Panc1 (cell line): ENCODE measurements at regions not wholly inside any gene's neighbourhood (a gene's known extent, or its start where the extent isn't known, plus 50 kb on each side); places are given as distances from the start of the nearest gene placed in this dataset.

Experiments used
- ATAC-seq: fragments of 200-7000 bp; cut with Tn5 transposase; 2 replicates; pipeline ENCODE4 v1.9.1; 2020; ENCODE audit warnings: mild to moderate bottlenecking, moderate library complexity
- BruUV-seq: library from RNA; stranded (reverse); fragments of 400-500 nt; replicated peaks from 2 replicates; lab custom pipeline; 2021; lab: Mats Ljungman, UMichigan
- CTCF ChIA-PET: fragments of 300-600 bp; sonication (Branson Sonifier 250); formaldehyde crosslinking; loops from one replicate; lab custom pipeline; 2022; ENCODE audit warnings: antibody characterized with exemption; lab: Charles Lee
- POLR2A ChIA-PET: fragments of 300-600 bp; sonication (Branson Sonifier 250); formaldehyde crosslinking; loops from one replicate; lab custom pipeline; 2022; ENCODE audit warnings: antibody characterized with exemption; lab: Charles Lee
- DNase-seq: peaks from one replicate; pipeline ENCODE4 v3.0.0-alpha.2; 2010; ENCODE audit warnings: low read depth, low spot score
- H3K27ac ChIP-seq: 2 replicates; pipeline ENCODE4 v1.5.1; 2011; ENCODE audit warnings: mild to moderate bottlenecking, low read length, inconsistent platforms
- H3K27me3 ChIP-seq: fragments of 200-500 bp; sonication (Bioruptor generic); 2 replicates; pipeline ENCODE4 v1.6.0; 2014; ENCODE audit warnings: low read length, inconsistent platforms; ENCODE audit not compliant: control insufficient read depth, insufficient read depth
- H3K36me3 ChIP-seq: fragments of 200-500 bp; sonication (Bioruptor generic); 2 replicates; pipeline ENCODE4 v1.5.1; 2014; ENCODE audit warnings: inconsistent platforms, mild to moderate bottlenecking, low read length, moderate library complexity; ENCODE audit not compliant: control insufficient read depth, insufficient read depth
- H3K4me1 ChIP-seq: 2 replicates; pipeline ENCODE4 v1.5.1; 2011; ENCODE audit warnings: inconsistent platforms, mild to moderate bottlenecking, low read length, moderate library complexity; ENCODE audit not compliant: control insufficient read depth, insufficient read depth
- H3K4me3 ChIP-seq, 2 experiments: 2 replicates each; pipeline ENCODE4 v1.5.1; 2011 to 2012; ENCODE audit warnings: low read depth in 2 of 2, low read length in 2 of 2, mild to moderate bottlenecking in 2 of 2, inconsistent platforms in 1 of 2, moderate library complexity in 1 of 2
- H3K9me3 ChIP-seq: fragments of 200-500 bp; sonication (Bioruptor generic); 2 replicates; pipeline ENCODE4 v1.5.1; 2014; ENCODE audit warnings: low read depth, mild to moderate bottlenecking, inconsistent platforms, low read length, moderate library complexity; ENCODE audit not compliant: control insufficient read depth, insufficient read depth
- CTCF ChIP-seq: fragments of 450-650 bp; IDR thresholded peaks from 2 replicates; pipeline ENCODE4 v1.5.1; 2017; ENCODE audit warnings: mild to moderate bottlenecking
- POLR2AphosphoS5 ChIP-seq: IDR thresholded peaks from 2 replicates; pipeline ENCODE4 v1.6.1; 2012; ENCODE audit warnings: mild to moderate bottlenecking, low read depth, low read length, moderate library complexity
- REST ChIP-seq, 2 experiments: IDR thresholded peaks; 2 replicates each; pipeline ENCODE4 v1.6.1; 2011 to 2012; ENCODE audit warnings: low read depth in 2 of 2, control low read depth in 1 of 2, low read length in 1 of 2, mild to moderate bottlenecking in 1 of 2, moderate library complexity in 1 of 2; ENCODE audit not compliant: insufficient read depth in 1 of 2
- SIN3A ChIP-seq: IDR thresholded peaks from 2 replicates; pipeline ENCODE4 v1.6.1; 2012; ENCODE audit warnings: low read depth, mild to moderate bottlenecking, low read length, moderate library complexity, borderline replicate concordance; ENCODE audit not compliant: insufficient read depth
- TCF7L2 ChIP-seq: IDR thresholded peaks from 2 replicates; pipeline ENCODE4 v1.6.1; 2011; ENCODE audit warnings: mild to moderate bottlenecking, low read depth, low read length, inconsistent platforms
- in situ Hi-C: cut with HindIII; loops from 2 replicates; pipeline ENCODE4 v1.10.0; 2016; ENCODE audit warnings: low sequenced_read_pairs, low pct_unique_long_range_greater_than_20kb
- intact Hi-C: fragments of 100-400 bp; cut with micrococcal nuclease; formaldehyde crosslinking; loops from one replicate; pipeline ENCODE4 v1.10.0; 2022; ENCODE audit not compliant: unreplicated experiment

- POLR2A ChIA-PET: no interaction called here
- no peaks in the 10 kb centered on the region for H3K27me3 ChIP-seq
- in situ Hi-C loops: no loop called here
- peaks cover 7% of the 10 kb centered on the region for H3K4me1 ChIP-seq
- intact Hi-C loops: loop anchor here (5.0 kb wide), 2 partner anchors 67 to 222 kb away; no protein-coding TSS in a partner anchor
- no peaks in the 10 kb centered on the region for H3K9me3 ChIP-seq
- CTCF ChIA-PET: interaction anchor here (0.7 kb wide), 1 partner anchor 68 kb away, joined by 3 read pairs; no protein-coding TSS in a partner anchor
- no peak overlapping the region for H3K4me3 ChIP-seq
- H3K36me3 ChIP-seq: no peaks in the 10 kb centered on the region
- no peak overlapping the region for H3K27ac ChIP-seq
- no TSS peak for BruUV-seq
- TF ChIP-seq TCF7L2 (no peak), CTCF (no peak), SIN3A (no peak), POLR2AphosphoS5 (no peak), REST (IDR thresholded peaks at IDR 0.05; ENCODE audit: insufficient read depth in 1 of 2, low read depth in 2 of 2, low read length in 1 of 2) (no peak)
- DNase-seq: no peak
- ATAC-seq: no peak
These were observed 50.5 kb upstream of the FRMD1 start for GRCh38 chr6:168129292-168130167.

GRCh38 chr6:168128631-168129291 lies 49.7 kb upstream of the FRMD1 start:
- no peak overlapping the region for H3K4me3 ChIP-seq
- H3K9me3 ChIP-seq: no peaks in the 10 kb centered on the region
- TF ChIP-seq TCF7L2: no peak
- no peak for TF ChIP-seq CTCF
- no peak for TF ChIP-seq SIN3A
- no peak for TF ChIP-seq REST (IDR thresholded peaks at IDR 0.05; ENCODE audit: insufficient read depth in 1 of 2, low read depth in 2 of 2, low read length in 1 of 2)
- DNase-seq (no peak), ATAC-seq (no peak)
- in situ Hi-C loops (no loop called here), intact Hi-C loops (no loop called here)
- POLR2A ChIA-PET: no interaction called here
- CTCF ChIA-PET: no interaction called here
- no peaks in the 10 kb centered on the region for H3K27me3 ChIP-seq
- no TSS peak for BruUV-seq
- no peak overlapping the region for H3K27ac ChIP-seq
- peaks cover 7% of the 10 kb centered on the region for H3K4me1 ChIP-seq
- H3K36me3 ChIP-seq: no peaks in the 10 kb centered on the region
